ENCODE measurements at regions not wholly inside any gene's neighbourhood (a gene's known extent, or its start where the extent isn't known, plus 50 kb on each side); places are given as distances from the start of the nearest gene placed in this dataset.
"Not testable (repeated sequence)": the region's sequence is repeated elsewhere in the genome, so short reads cannot be mapped to it uniquely, and the experiment has no call there.

DNA sequence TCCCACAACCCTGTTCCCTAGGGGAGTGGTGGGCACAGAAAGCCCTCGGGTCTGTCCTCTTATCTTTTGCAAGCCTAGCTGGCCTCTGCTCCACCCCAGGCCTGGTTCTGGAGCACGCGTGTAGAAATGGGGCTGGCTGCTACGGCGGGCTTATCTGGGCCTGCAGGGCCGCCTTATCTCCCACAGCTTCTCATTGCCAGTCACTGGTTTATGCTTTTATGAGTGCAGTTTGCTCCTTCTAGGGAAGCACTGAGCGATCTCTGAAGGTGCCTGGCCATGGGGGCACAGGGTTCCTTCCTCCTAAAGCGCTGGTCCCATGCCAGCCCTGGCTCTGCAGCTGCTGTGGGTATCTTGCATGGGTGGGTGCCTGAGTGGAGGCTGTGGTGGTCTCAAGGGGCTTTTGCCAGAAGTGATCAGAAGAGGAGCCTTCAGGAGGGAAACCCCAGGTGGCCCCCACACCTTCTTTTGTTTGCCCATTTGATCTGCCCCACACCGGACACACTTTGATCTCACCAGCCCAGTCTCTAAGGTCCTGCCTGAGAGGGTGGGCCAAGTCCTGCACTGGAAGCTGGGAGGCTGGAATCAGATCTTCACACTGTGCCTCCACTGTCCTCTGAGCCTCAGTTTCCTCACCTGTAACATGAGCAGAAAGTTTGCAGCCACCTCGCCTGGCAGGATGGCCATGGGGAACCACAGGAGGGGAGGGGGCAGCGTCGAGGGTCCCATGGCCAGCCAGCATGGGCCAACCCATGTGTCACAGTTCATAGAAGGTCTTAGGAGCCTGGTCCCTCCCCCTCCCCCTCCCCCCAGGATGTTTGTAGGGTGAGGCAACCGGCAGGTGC is 86.6 kb upstream of the FGF3 start:
- DNase-seq = no peak

DNA sequence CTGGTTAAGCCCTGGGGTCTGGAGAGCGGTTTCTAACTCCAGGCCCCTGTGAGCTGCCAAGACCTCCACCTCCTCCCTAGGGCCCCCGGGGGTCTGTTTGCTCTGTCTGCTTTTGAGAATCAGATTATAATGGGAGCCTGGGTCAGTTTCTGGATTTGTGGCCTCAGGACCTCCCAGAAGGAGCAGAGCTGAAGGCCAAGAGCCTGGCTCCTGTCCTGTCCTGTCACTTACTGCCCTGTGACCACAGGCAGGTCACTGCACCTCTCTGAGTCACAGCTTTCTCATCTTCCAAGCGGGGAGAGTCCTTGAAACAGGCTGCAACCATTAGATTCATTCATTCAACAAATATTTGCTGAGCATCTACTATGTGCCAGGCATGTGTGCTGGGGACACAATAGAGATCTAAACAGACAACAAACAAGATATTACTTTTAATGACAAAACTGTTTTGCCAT is 87.3 kb upstream of the FGF3 start:
- no peak for DNase-seq

DNA sequence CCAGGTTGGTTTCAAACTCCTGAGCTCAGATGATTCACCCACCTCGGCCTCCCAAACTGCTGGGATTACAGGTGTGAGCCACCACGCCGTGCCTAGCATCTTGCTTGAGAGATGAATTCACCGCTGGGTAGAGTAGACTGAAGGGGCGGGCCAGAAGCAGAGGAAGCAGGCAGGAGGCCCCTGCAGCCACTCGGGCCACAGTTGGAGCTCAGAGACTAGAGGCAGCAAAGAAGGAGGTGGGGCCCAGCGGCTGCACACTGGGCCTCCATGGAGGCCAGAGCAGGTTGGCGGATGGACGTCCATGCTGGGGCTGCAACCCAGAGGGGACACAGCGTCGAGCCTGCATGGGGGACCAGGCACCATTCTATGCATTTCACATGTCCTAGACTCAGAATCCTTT is 88.4 kb upstream of the FGF3 start:
- no peak for DNase-seq

DNA sequence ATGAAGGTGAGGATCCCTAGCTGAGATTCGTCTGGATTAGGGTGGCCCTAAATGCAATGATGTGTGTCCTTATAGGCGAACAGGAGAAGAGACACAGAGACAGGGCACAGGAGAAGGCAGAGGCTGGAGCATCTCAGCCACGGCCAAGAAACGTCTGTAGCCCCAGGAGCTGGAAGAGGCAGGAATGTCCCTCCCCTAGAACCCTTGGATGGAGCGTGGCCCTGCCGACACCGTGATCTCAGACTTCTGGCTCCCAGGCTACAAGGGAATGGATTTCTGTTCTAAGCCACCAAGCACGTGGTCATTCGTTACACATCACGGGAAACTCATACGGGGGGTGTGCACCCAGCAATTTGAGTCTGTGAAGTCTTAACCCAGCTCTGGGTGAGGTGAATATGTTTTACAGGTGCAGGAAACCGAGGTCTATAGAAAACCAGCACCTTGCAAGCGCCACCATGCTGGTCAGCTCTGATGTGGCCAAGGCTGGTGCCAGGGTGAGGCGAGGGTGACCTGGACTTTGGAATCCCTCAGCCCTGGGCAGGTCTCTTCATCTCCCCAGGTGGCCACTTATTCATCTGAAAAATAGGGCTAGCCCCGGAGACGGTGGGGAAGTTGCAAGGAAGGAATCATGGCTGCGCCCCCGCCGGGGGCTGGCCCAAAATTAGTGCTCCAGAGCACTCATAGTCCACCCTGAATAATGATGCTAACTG is 89.5 kb upstream of the FGF3 start:
- no peak for DNase-seq

DNA sequence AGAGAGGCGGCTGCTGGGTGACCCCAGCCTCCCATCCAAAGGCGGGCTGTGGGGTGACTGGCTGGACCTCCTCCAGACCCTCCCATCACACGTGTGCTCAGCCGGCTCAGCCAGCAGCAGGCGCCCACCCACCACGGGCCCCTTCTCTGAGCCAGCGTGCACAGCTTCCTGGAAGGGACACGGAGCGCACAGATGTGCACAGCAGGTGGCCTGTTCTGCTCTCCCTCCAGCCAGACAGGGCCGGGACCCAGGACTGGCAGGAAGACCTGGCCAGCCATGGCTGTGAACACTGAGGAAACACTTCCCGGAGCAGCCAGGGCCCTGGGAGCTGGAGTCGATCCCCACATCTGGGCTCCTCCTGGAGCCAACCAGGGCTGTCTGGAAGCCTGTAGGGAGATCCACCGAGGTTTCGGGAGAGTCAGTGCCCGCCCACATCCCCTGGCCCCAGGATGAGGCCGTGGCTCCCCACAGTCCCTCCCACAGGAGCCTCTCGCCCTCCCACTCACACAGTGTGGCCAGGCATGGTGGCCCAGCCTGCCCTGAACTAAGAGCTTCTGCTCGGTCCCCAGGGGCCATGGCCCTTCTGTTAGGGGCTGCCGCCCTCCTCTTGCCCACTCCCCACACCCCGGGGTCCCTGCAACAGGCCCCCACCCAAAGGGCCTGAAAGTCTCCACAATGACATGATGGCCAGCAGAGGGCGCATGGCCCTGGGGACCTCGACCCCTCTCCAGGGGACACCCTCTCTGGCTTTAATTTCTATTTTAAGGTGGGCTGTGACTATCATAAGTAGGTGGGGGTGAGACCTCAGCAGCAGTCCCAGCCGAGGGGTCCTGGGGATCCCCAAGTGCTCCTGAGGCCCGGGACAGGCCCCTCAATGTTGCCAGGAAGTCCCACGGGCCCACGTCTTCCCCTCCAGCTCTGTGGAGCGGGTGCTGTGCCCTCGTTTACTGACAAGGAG is 90.6 kb upstream of the FGF3 start:
- no peak for DNase-seq

DNA sequence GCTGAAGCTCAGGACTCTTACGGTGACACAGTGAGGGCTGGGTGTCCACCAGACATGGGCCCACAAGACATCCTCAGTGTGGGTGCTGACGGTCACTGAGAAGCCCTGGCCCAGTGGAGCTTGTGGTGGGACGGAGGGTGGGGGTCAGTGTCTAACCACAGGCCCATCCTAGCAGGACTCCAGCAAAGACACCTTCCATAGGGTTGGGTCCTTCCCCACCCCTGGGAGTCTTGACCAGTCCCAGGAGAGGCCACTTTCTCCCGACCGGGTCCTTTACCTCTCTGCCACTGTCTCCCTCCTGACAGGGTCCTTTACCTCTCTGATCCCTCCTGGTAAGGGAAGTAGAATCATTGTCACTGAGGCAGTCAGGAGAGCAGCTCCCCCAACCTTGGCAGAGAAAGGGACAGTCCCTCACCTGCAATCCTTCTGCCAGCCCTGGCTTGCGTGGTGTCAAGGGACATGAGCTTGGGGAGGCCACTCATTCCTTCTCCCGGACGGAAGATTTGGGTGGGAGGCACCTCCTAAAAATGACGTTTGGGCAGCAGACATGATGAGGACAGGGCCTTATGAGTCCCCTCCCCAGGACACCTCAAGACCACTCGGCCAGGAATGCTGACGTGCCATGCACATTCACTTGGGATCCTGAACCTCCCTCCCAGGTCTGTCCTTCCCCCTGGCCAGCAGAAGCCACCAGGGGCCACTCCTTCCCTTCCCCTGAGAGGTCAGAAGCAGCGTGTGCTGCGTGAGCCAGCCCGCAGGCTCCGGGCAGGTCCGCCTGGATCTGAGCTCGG is 91.5 kb upstream of the FGF3 start:
- no peak for DNase-seq

DNA sequence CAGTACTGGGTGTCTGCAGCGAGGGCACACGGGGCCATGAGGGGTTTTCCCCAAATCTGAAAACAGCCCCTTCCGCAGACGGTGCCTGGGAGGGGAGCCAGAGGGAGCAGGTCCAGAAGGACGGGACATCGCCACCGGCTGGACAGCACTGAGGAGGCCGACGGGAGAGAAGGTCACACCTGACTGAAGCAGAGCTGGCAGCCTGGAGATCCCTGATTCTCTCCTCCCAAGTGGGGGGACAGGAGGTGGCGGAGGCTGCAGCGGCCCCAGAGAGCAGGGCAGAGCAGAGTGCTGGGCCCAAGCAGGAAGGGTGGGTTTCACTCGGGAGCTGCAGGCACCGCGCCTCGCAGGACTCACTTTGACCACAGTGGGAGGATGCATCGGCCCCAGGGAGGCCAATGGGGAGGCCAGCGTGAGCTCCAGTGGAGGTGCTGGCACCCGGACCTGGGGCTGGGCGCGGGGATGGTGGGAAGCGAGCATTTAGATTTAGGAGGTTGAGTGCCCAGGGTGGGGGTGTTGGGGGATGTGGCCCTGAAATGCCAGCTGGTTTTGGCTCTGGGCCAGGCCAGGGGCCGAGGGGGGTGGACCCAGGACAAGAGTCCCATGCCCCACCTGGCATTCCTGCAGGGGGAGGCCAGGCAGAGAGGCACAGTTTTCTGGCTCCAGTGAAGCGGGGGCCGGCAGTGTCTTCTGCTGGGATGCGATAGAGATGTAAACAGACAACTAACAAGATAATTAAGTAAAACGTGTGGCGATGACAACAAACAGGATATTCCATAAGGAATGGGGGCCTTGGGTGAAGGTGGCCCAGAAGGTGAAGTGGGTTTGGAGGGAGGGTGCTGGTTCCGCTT is 92.3 kb upstream of the FGF3 start:
- DNase-seq = no peak

DNA sequence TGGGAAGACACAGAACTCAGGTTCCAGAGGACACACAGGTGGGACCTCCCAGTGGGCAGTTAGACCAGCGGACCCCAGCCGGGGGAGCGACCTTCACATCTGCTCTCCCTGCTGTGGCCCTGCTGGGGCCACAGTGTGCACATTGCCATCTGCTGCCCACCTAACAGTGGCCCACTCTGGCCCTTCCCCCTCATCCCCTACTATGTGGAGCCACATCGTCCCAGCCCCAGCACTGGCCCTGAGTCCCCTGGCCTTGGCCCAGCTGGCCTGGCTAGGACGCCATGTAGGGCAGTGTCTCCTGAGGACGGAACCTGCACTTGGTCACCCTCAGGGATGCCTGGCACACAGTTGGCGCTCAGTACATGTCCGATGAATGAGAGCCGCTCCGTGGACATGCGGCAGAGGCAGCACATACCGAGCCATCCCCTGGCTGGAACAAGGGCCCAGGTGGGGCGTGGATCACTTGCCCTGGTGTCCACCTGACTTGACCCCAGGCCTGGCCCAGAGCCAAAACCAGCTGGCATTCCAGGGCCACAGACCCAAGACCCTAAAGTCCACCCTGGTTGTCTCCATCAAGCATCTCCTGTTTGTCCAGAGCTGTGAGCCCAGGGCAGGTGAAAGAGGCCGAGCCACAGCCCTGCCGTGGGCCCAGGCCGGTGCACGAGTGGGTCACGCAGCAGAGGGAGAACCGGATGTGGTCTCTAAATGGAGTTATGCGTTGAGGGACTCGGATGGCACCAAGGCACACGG is 93.1 kb upstream of the FGF3 start:
- DNase-seq = no peak

DNA sequence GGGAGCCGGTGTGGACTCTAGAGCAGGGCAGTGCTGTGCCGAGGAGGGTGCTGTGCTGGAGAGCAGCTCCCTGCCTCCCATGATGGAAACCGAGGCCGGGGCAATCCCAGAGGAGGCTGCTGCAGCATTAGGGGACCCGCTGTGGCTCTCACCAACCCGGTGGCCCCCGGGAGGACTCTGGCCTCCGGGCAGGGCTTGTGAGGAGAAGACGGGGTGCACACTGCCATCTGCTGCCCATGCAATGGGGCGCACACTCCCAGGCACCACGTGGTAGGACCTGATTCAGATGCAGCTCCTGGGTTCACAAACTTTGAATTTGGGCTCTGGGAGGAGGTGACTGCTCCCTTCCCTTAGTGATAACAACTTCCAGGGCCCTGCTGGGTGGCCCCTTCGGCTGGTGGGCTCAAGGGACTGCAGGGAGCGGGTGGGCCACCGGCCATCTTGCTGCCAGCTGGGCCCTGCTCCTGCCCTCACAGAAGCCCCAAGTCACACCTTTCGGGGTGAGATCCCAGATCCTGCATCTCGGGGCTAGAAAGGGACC is 93.8 kb upstream of the FGF3 start:
- DNase-seq = no peak

DNA sequence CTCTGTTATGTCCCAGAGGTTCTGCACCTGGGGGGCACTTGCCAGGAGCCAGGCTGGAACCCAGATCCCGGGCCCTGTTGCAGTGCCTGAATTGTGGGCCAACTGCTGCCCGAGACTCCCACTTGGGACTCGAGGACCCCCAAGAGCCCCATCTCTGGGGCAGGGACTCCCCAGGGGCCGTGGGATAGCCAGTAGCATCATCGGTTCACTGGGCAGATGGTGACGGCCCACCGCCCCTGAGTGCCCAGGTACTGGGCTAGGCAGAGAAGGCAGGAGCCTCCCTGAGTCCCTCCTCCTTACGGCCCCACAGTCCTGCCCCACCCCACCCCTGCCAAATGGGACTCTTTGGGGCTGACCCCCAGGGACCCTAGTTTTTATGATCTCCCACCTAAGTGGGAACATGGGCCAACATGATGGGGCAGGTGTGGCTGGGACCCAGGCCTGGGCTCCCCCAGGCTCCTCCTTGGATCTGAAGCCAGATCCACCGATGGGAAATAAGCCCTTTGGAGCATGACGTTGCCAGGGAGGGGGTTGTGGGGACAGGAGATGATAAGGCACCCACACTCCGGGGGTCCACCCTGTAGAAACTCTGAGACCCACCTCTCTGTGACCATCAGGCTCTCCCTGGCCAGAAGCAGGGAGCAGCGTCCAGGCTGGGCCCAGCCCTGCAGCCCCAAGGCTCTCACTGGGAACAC is 94.5 kb upstream of the FGF3 start:
- no peak for DNase-seq

DNA sequence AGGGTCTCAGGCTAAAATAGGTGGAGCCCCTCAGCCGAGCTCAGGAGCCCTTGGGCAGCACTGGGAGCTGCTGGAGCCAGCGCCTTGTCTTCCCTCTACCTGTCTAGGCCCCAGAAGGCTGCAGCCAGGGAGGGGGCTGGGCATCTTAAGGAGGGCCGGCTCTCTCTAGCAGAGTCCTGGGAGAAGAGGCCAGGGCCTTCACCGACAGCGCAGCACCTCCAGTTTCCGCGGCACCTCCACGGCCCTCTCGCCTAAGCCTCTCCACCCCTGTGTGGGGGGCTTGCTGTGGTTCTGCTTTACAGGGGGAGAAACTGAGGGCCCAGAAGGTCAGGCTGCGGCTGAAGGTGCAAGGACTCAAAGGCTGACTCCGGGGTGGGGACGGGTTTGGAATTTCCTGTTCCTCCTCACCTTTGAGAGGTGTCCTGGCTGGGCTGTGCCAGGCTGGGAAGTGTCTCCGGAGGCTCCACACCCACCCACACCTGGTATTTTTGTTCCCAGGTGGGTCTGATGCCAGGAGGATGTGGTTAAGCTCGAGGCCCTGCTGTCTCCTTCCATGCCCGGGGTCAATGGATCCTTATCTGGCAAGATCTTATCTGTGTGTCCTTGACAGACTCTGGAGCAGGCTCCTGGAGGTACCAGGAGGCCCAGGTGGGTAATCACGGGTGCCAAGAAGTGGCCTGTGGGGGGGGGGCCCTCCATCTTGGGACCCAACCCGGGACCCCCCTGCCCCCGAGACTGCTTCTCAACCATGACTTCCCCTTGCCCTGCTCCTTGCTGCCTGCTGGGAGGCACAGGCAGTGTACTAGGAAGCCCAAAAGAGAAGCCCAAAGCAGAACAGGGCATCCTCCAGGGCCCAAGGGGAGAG is 95.3 kb upstream of the FGF3 start:
- no peak for DNase-seq

DNA sequence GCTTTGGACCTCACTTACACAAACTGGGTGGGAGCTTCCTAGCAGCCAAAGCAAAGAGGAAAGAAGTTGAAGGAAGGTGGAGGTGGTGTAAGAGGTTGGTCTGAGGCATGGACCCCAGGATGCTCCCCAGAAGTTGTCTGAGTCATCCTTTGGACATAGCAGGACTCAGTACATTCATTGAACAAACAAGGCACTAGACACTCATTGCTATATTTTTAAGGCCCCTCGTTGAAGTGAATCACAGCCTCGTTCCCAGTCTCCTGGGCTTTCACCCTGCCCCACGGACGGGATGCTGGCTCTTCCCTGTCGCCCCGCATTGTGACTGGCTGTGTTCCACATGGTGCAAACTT is 95.9 kb upstream of the FGF3 start:
- DNase-seq = no peak

DNA sequence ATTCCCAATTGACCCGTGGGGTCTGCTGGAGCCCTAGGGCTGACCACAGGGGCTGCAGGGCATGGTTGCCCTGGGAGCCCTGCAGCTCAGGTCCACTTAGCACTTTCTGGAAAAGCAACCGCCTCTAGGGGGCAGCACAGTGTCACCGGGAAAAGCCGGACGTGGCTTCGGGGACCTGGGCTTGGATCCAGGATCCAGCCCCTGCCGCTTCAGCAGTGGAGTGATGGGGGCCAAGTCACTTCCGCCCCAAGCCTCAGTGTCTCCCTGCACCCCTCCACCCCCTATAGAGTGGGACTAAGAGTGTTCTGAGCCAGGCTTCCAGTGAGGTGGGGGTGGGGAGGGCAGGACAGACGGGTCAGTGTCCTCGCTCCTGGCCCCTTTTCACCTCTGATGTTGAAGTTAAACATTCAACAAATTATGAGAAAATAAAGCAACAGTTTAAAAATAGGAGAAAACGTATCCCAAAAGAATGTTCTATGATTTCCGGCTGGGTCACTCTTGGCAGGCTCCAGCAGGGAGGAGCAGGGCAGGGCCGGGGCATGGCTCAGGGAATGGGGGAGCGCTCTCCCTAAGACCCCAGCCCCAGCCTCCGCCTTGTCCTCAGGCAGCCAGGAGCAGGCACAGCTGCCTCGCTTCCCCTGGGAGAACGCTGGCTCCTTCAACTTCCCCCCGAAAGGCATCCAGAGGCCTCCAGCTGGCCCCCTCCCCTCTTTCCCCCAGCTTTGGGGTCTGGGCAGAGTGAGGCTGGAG is 96.5 kb upstream of the FGF3 start:
- DNase-seq = peak; percentile 65

DNA sequence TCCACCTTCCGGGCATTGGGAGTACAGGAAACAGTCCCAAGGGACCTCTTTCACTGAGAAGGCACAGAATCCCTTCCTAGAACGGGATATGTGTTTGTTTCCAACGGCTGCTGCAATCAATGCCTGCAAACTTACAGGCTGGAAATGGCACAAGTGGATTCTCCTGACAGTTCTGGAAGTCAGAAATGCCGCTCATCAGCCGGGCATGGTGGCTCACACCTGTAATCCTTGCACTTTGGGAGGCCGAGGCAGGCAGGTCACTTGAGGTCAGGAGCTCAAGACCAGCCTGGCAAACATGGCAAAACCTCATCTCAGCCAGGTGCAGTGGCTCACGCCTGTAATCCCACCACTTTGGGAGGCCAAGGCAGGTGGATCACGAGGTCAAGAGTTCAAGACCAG is 97.0 kb upstream of the FGF3 start:
- not testable (repeated sequence) for DNase-seq

DNA sequence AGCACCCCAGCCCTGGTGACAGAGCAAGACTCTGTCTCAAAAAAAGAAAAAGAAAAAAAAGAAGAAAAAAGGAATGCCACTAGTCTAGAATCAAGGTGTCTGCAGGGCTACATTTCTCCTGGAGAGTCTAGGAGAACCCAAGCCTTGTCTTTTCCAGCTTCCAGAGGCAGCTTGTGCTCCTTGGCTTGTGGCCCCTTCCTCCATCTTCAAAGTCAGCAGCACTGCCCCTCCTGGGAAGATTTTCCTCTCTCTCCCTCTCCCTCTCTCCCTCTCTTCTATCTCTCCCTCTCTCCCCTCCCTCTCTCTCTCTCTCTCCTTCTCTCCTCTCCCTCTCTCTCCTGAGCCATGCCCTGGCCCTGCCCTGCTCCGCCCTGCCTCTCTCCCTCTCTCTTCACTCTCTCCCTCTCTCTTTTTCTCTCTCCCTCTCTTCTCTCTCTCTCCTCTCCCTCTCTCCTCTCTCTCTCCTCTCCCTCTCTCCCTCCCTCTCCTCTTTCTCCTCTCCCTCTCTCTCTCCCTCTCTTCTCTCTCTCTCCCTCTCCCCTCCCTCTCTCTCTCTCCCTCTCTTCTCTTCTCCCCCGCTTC is 97.7 kb upstream of the FGF3 start:
- no peak for DNase-seq

DNA sequence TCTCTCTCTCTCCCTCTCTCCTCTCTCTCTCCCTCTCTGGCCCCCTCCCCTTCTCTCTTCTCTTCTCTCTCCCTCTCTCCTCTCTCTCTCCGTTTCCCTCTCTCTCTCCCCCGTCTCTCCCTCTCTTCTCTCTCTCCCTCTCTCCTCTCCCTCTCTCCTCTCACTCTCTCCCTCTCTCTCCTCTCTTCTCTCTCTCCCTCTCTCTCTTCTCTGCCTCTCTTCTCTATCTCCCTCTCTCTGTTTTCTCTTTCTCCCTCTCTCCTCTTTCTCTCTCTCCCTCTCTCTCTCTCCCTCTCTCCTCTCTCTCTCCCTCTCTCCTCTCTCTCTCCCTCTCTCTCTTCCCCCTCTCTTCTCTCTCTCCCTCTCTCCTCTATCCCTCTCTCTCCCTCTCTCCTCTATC is 98.3 kb upstream of the FGF3 start:
- no peak for DNase-seq

DNA sequence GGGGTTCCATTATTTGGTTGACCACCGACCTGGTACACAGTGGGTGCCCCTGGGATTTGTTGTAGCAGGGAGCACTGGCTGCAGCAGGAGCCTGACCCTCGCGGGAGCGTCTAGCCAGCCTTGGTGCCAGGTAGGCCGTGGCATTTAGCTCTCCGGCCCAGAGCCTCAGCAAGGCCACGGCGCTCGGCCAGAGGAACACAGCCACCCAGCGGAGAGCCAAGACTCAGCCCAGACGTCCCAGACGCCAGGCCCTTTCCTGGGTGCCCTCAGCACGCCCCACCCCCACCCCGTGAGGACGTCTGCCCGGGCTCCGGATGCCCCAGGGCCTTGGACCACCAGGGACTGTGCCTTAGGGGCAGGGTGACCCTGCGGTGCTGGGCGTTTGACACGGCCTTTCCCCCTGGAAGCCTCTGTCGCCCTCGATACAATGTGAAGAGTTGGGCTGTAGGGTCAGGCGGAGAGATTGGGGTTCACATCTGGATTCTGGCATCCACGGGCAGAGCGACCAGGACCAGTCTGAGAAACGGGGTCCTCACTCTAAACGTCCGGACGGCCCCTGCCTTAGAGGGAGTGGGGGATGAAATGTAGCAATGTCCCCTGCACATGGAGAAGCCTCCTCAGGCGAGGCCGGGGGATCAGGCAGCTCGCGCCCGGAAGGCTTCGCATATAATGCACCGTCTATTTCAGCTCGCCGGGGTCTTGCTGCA is 99.2 kb upstream of the FGF3 start:
- DNase-seq = no peak
